HG02852 (cell line): ENCODE measurements at regions not wholly inside any gene's neighbourhood (a gene's known extent, or its start where the extent isn't known, plus 50 kb on each side); places are given as distances from the start of the nearest gene placed in this dataset.
"Not testable (repeated sequence)": the region's sequence is repeated elsewhere in the genome, so short reads cannot be mapped to it uniquely, and the experiment has no call there.

Experiments used
- ATAC-seq: cut with Tn5 transposase; IDR thresholded peaks from one replicate; pipeline ENCODE4 v1.9.1; 2021; ENCODE audit warnings: mild to moderate bottlenecking, moderate library complexity; ENCODE audit not compliant: unreplicated experiment

DNA sequence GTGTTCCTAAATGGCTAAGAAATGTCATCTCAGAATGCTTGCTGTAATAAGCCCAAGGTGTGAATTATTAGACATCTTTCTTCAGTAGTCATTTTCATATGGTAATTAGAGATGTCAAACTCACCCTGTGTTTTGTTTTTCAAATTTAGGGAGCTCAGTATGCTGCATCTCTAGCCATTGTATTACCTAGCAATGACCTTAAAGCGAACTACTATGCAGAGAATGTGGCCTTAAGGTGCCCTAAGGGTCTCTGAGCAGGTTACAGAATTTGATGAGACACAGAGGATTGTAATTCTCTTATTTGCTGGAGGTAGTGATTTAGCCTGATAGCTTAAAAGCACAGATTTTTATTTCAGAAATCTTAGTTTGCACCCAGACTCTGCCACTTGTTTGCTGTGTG is 1052.6 kb upstream of the DDX18 start:
- ATAC-seq: no peak

DNA sequence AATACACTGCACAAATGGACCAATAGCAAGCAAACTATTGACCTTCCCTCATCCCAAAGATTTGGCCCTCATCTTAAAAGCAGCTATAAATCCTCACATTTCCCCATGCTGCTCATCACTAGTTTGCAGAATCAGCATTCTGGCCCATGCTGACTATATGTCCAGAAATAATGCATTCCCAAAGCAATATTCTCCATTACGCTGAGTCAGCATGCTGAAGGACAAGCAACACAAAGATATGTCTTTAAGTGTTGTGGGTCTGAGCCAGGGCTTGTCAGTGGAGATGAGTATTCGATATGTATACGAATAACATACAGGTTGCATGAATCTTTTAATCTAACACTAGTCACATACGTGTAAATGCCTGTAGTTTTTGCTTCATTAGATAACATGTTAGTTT is 1045.0 kb upstream of the DDX18 start:
- no peak for ATAC-seq

DNA sequence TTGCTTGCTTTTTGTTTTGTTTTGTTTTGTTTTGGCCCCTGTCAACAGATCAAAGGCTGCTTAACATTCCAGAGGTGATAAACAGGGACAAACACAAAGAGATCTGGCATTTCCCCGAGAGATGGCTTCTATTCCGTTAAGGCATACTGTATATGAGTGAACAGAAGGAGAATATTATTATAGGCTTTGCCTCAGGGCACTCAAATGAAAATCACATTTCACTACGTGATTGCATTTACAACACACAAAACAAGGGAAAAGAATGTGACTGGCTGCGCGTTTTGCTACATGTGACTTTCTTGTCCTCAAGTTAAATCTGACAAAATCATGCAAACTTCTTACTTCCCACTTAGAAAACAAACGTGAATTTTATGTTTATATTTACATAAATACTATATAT is 1037.9 kb upstream of the DDX18 start:
- ATAC-seq: no peak

DNA sequence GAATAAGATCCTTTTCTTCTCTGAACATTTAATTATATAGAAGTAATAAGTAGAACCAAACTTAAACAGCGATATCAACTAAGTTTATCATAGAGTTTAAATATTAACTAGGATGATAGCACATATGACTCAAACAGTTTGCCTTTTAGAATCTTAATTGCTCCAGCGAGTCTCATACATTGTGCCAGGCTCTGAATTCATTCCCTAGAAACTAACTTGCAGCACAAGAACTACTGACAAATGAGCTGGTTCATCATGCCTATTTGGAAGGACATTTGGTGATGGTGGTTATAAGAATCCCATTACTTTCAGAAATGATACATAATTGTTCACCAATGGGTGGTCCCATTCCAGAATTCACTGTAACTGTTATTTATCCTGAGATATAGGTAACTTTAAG is 1026.6 kb upstream of the DDX18 start:
- no peak for ATAC-seq

DNA sequence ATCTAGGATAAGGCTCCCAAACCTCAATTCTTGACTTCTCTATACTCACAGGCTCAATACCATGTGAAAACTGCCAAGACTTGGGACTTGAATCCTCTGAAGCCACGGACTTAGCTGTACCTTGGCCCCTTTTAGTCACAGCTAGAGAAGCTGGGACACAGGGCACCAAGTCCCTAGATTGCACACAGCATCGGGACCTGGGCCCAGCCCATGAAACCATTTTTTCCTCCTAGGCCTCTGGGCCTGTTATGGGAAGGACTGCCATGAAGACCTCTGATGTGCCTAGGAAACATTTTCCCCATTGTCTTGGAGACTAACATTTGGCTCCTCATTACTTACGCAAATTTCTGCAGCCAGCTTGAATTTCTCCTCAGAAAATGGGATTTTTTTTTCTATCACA is 1011.8 kb upstream of the DDX18 start:
- no peak for ATAC-seq

DNA sequence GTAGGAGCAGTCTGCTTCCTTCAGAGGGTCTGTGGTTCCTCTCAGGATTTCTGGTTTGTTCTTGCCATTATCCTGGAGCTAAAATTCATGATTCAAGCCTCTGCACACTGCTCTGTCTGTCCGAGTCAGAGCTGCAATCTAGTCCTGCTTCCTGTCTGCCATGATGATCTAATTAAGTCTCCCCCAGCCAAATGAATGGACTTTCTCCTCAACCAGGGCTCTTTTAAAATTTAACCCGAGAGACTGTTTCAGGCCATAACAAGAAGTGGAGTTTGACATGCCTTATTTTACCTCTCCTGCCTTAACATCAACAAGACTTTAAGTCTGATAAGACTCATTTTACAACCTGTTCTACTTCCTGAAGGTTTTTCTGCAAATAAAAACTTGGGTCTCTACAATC is 1009.6 kb upstream of the DDX18 start:
- no peak for ATAC-seq

DNA sequence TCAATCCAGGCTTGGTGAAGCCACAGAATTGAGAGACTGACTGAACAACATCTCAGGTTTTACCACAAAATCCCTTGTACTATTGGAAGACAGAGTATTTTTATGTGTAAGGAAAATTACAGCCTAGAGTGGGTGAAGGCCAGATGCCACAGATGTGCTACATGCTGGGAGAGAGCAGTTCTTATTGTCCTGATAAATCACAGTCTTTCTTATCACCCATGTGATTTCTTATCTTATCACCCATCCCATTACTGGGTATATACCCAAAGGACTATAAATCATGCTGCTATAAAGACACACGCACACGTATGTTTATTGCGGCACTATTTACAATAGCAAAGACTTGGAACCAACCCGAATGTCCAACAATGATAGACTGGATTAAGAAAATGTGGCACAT is 1008.0 kb upstream of the DDX18 start:
- ATAC-seq: not testable (repeated sequence)

DNA sequence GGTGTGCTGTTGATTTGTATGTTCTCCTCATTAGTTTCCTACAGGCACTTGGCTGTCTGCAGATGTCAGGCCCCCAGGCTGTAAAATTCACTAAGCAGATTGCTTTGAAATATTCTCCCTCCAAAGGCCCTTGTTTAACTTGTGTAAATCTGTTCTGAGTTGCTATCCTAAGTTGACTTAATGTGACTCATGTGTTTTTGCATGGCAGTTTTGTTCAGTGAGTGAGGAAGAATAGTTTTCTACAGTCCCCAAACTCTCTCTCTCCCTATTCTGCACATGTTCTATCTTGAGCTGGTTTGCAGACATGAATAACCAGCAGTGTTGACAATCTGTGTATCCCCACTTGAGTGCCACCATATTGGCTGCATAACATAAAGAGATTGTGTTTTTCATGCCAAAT is 1005.4 kb upstream of the DDX18 start:
- ATAC-seq: no peak

DNA sequence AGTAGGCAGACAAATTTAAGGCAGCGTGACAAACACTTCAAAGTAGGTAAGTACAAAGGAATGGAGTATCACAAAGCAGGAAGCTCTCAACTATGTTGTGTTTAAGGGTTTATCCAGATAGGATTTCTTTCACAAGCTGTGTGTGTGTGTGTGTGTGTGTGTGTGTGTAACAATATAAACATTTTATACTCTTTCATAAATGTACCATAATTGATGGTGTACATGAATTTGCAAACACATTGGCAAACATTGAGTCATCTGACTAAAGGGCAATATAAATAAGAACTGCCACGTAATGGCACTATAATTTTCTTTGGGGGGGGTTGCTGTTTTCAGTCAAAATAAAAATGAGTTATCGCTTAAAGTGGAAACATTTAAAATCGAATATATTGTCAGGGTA is 1004.4 kb upstream of the DDX18 start:
- no peak for ATAC-seq

DNA sequence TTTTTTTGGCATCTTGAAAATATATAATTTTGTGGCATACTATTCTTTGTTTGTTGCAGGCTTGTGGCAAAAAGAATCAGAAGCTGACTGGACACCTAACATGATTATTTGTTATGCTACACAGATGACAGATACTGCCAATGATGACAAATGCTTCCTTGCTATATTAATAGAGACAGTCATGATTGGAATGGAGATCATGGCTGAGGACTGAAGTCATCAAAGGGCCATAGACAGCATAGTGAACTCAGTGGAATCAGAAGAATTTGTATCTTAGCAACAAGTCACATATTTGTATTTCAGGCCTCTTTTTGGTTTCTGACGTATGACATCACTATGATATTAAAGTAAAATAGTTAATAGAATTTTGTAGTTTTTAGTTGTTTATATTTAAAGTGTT is 1003.8 kb upstream of the DDX18 start:
- no peak for ATAC-seq

DNA sequence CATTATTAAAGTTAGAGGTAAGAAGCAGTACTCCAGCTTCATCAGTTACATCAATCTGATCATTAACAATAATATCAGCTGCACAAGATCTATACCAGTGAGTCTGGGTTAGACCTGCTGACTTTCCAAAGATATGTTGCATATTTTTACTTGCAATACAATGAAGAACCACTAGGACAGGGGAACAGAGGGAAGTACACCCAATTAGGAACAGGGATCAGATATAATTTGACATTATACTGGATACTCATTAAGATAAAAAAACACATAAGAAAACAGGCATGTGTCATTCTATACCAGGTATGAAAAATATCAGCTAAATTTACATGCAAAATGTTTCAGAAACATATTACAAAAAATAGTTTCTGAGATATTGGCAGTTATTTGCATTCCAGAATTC is 995.1 kb upstream of the DDX18 start:
- no peak for ATAC-seq

DNA sequence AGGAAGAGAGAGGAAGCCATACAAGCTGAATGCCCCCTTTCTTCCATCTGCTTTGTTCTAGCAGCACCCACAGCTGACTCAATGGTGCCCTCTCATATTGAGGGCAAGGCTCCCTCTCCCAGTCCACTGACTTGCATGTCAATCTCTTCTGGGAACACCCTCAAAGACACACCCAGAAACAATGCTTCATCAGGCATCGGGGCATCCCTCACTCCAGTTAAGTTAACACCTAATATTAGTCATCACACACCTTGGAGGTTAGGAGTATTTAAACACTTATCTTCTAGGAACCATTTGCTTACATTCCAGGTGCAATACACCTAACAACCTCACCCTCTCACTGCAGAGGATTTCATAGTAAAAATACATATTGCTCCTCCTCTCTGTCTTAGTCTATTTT is 993.5 kb upstream of the DDX18 start:
- no peak for ATAC-seq

DNA sequence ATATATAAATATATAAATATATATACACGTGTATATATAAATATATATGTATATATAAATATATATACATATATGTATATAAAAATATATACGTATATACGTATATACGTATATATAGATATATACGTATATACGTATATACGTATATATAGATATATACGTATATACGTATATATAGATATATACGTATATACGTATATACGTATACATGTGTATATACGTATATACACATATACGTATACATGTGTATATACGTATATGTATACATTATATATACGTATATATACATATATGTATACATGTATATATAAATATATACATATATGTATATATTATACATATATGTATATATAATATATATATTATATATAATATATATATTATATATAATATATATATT is 984.9 kb upstream of the DDX18 start:
- not testable (repeated sequence) for ATAC-seq

DNA sequence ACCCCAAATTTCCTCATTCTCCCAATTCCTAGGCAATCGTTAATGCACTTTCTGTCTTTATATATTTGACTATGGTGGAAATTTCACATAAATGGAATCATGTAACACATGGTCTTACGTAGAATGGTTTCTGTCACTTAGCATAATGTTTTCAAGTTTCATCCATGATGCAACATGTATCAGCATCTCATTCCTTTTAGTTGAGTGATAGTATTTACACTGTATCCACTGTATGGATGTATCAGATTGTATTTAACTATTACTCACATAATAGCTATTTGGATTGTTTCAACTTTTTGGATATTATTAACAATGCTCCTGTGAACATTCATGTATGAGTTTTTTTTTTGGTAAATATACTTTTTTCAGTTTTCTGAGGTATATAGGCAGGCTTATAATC is 982.3 kb upstream of the DDX18 start:
- ATAC-seq: no peak

DNA sequence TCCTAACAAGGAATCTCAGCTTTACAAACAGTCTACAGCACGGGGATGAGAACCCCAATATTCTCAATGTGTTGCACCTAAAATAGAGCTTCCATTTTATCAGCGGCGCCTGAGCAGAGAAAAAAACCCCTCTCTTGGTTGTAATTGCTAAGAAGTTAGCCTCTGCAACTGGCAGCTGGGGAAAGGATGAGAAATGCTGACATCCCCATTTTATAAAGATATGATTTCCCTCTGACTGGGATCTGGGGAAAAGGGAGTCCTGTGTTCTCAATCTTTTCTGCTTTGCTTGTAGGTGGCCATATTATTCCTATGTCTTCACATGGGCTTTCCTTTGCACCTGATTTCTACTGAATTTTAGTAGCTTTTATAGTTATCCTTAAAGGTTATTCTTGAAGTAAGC is 981.4 kb upstream of the DDX18 start:
- no peak for ATAC-seq

DNA sequence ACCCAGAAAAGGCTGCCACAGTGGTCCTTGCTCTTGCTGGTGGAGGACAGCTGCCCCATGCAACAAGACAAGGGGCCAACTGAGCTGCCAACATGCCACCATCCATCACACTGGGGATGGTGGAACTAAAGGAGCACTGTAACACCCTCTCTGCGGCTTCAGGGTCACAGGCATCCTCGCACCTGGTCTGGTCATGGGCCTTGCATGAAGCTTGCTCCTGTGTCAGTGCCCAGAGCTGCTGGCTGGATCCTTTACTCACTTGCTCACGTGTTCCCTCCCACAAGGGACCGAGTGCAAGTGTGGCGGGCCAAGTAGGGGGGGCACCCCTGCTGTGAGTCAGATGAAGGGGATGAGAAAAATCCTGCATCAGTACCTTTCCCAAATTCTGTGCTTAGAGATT is 972.3 kb upstream of the DDX18 start:
- no peak for ATAC-seq

DNA sequence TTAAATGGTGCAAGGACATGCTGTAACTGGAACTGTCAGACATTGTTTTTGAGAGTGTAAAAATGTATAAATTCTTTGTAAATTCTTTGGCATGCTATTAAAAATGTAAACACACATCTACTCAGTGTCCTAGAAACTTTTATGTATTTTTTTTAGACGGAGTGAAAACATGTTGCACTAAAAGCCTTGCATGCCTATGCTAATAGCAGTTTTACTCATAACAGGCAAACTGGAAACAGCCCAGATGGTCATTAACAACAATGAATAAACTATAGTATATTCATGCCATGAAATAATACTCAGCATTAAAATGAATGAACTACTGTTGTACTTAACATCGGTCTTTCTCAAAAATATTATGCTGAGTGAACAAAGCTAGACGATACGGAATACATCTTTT is 954.8 kb upstream of the DDX18 start:
- ATAC-seq: no peak

DNA sequence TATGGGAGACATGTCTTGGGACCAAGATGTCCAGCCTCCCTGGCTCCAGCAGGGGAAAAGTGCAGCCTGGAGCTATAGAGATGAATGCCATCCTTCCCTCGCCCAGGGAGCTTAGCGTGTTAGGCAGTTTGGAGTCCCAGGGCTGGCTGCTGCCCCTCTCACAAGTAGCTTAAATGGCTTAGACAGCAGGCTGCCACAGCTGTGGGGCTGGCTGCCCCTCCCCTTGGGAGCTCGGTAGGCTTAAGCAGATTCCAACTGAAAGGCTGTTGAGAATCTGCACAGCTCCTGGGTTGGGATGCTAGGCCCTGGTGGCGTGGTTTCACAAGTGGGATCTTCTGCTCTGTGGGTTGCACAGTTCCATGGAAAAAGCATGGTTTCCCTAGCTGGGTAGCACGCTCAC is 940.5 kb upstream of the DDX18 start:
- no peak for ATAC-seq

DNA sequence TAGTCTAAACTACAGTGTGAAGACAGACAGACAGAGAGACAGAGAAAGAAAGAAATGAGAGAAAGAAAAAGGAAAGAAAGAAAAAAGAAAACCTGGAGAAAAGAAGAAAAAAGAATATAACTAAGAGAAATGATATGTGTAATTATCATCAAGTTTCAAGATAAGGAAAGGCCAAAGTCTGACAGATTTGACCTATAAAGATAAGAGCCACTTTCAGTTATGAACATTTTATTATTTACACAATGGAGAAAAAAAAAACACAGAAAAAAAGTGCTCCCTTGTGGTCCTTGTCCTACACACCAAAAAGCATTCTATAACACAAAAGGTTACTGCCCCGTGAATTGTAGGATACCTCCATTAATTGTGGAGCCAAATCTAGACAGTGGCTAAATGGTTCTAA is 937.2 kb upstream of the DDX18 start:
- ATAC-seq: no peak

DNA sequence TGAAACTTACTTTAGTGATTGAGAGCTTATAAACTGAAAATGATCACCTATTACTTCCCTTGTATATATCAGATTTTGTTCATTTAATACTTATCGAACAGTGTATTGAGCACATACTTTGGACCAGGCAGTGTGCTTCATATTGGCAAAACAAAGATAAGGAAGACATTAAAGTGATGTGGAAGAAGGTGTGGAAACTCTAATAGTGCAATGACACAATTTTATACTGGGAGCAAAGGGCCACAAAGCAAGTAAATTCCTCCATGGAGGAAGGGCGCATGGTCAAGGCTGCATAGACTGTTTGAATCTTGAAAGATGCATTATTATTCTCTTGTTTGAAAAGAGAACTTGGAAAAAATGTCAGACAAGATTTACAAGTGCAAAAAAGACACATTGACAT is 936.5 kb upstream of the DDX18 start:
- no peak for ATAC-seq

DNA sequence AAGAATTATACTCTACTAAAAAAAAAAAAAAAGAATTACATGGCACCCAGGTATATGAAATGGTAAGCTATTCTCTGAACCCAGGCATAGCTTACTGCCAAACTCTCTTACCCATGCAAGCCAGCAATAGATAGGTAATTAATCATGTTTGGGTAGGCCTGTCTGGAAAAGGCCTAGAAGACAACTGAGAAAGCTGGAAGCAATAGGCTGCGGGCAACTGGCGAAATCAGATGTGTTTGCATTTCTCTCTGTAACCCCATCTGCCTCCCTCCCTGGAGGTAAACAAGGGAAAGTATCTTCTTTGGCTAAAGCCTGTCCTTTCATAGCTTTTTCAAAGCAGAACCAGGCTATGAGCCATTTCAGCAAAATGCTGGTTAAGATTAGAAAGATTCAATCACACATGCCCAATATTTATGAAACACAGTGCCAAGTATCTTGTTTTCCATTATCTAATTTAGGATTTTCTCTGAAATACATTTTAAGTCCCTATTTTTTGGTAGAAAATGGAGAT is 934.8 kb upstream of the DDX18 start:
- ATAC-seq: no peak

DNA sequence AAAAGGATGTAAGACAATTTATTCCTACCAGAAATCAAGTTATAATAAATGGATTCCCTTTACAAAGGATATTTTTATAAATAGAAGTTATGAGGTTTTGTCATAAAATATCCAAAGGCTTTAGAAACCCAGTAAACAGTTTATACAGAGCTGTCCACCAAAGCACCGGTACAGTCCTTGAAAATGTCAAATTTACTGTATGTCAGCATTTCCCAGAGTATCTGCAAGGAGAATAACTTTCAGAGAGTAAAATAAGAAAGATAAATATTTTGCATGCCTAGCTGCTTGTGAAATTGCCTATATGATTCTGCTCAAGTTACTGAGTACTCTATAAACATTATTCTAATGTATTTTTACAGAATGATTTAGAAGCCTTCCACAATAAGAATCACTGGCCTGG is 923.3 kb upstream of the DDX18 start:
- no peak for ATAC-seq

DNA sequence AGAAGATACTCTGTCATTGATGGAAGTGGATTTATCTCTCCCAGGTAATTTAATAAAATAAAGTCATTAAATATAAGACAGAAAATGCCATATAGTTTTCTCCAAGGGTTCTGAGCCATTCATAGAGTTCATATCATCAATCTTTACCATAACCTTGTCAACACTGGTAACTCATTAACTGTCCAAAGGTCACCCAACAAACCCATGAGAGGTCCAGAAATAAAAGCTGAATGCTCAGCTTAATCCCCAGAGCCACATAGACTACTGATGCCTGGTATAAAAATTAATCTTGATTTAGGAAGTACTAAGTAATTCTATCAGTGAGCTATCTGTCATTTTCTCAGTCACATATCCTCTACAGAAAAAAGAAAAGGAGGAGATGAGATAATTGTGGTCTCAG is 903.0 kb upstream of the DDX18 start:
- no peak for ATAC-seq

DNA sequence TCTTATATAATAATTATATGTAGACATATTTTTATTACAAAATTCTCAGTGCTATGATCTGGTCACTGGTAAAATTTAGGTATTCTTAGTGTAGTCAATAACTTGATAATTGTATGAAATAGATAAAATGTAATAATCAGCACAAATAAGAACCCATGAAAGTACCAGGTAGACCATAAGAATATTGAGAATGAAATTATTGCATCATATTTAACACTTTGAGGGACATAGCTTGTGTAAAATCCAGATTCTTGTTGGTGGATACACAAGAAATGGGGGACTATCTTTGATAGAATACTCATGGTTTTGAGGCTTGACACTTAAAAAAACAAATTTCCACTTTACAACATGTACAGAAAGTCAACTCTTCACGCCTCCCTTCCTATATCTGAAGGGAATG is 898.8 kb upstream of the DDX18 start:
- no peak for ATAC-seq
